ENCODE measurements at regions not wholly inside any gene's neighbourhood (a gene's known extent, or its start where the extent isn't known, plus 50 kb on each side); places are given as distances from the start of the nearest gene placed in this dataset.
A peak's percentile ranks its signal among the peaks of the same experiment; 100 is the strongest.

DNA sequence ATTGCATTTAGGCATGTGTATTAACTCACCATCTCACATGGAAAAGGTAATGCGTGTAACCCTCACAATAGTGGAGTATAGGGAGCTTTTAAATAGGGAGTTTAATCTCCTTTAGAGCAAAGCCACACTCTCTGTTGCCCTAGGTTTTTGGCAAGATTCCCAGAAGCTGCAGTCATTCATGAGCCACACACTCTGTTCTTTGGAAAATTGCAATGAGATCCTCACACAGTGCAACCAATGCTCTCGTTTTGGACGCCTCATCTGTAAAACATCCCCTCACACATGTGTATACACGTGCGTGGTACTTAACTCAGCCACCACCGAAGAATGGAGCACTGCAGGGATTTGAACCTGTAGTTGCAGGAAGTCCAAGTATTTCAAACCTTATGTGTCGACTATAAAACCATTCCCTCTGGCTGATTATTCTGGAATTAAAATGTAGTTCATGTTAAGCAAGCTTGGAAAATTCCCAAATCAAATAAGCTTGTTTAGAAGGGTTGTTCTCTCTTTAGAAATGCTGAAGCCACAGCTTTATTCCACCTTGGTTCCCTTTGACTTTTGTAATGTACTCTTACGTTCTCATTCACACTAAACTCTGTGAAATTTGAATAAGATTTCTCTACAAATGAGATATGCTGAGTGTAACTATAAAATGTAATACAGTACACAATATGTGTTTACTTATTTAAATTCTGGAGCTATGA, 489.8 kb upstream of the MANEA start:
- Histone ChIP-seq H3K27me3 (no peaks in the 10 kb centered on the region), H3K4me1 (no peaks in the 10 kb centered on the region), H3K36me3 (no peaks in the 10 kb centered on the region), H3K4me3 (no peak overlapping the region), H3K9me3 (no peaks in the 10 kb centered on the region), H3K27ac (no peak overlapping the region)
- DNase-seq (ENCODE audit: low spot score), result no peak
- TF ChIP-seq CTCF (IDR thresholded peaks at IDR 0.05), result no peak

DNA sequence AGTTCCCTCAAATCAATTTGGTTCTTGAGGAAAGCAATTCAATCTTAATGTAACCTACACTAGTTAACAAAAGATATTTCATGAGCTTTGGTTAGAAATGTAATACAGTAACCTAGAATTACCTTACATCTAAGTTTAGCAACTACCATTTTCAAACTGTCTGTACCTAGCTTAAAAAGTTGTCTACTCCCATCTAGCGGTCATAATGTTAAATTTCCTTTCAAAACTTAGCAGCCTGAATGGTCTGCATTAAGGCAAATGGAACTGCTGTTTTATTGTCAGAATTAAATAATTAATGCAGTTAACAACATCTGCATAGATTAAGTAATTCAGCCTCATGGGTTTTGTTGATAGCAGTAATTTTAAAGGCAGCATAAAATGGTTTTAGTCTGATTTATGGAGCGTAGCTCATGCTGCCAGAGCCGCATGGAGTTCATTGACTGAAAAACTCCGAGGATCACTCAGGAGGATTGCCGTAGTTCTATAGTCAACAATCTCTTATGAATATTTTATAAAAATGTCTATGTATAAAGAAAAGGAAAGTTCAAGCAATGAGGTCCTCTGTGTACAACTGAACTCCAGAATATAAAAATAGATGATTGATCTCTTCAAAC, 485.4 kb upstream of the MANEA start:
- TF ChIP-seq CTCF (IDR thresholded peaks at IDR 0.05), result peak in 1 of 2 donors; percentile 66

GRCh38 chr6:95093154-95093553, 484.2 kb upstream of the MANEA start:
- Histone ChIP-seq H3K4me1 (no peaks in the 10 kb centered on the region), H3K9me3 (no peaks in the 10 kb centered on the region), H3K27ac (no peak overlapping the region), H3K4me3 (no peak overlapping the region), H3K27me3 (no peaks in the 10 kb centered on the region), H3K36me3 (no peaks in the 10 kb centered on the region)
- TF ChIP-seq CTCF (IDR thresholded peaks at IDR 0.05), result no peak
- DNase-seq (ENCODE audit: low spot score), result no peak

More for the DNA sequence above, 485.4 kb upstream of the MANEA start:
- Histone ChIP-seq H3K27me3 (no peaks in the 10 kb centered on the region), H3K4me3 (no peak overlapping the region), H3K36me3 (no peaks in the 10 kb centered on the region), H3K4me1 (no peaks in the 10 kb centered on the region), H3K9me3 (no peaks in the 10 kb centered on the region), H3K27ac (no peak overlapping the region)
- no peak for DNase-seq (ENCODE audit: low spot score)

DNA sequence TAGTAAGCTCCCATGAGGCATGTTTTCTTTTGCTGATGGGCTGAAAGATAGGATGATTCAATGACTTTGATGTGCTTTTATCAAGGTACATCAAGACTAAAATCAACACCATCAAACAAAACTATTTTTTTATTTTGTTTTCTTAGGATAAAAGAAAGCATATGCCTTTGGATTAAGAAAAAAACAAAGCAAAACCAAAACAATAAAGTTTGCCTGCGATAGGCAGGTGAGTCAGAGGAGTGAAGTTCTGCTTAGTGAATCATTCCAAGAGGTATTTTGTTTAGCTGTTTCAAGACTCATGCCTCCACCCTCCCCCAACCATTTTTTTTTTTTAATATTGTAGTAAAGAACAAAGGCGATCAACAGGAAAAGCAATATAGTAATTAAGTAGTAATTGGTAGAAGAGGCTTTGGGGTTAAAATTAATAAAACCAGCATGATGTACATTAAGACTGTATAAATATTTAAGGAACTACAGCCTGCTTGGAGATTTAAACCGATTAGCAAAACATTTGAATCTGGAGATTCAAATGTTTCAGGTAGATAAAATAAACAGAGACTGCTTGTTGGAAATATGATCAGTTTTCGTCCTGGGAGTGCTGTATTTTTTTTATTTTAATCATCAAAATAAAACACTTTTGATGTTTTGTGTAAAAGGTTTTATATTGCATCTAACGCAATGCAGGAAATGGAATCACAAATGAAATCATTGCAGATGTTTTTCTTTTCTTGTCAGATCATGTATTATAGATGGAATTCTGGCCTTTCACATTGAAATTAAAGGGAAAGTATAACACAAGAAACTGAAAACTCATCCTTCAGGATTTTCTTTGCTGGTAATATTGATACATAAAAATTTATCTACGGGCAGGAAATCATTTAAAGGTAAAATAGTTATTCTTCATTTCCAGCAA, 482.3 kb upstream of the MANEA start:
- H3K4me1 ChIP-seq, result no peaks in the 10 kb centered on the region
- no peak for DNase-seq (ENCODE audit: low spot score)
- H3K36me3 ChIP-seq, result no peaks in the 10 kb centered on the region
- H3K9me3 ChIP-seq, result no peaks in the 10 kb centered on the region
- TF ChIP-seq CTCF (IDR thresholded peaks at IDR 0.05), result no peak
- H3K27me3 ChIP-seq, result no peaks in the 10 kb centered on the region
- no peak overlapping the region for H3K4me3 ChIP-seq
- no peak overlapping the region for H3K27ac ChIP-seq

- no peaks in the 10 kb centered on the region for H3K27me3 ChIP-seq
- DNase-seq (ENCODE audit: low spot score), result no peak
- no peak overlapping the region for H3K27ac ChIP-seq
- TF ChIP-seq CTCF (IDR thresholded peaks at IDR 0.05), result no peak
- no peaks in the 10 kb centered on the region for H3K36me3 ChIP-seq
- H3K4me3 ChIP-seq, result no peak overlapping the region
- no peaks in the 10 kb centered on the region for H3K9me3 ChIP-seq
- no peaks in the 10 kb centered on the region for H3K4me1 ChIP-seq
Measured at GRCh38 chr6:95095855-95096254, 481.5 kb upstream of the MANEA start.
